WTC11 (cell line): ENCODE measurements at regions not wholly inside any gene's neighbourhood (a gene's known extent, or its start where the extent isn't known, plus 50 kb on each side); places are given as distances from the start of the nearest gene placed in this dataset.

Source experiments
- ATAC-seq: fragments of 200-7000 bp; cut with Tn5 transposase; 2 replicates; pipeline ENCODE4 v1.10.0; 2021; ENCODE audit warnings: mild to moderate bottlenecking, moderate library complexity
- CTCF ChIA-PET: fragments of 300-600 bp; sonication (Branson Sonifier 250); formaldehyde crosslinking; loops from one replicate; lab custom pipeline; 2021; ENCODE audit warnings: antibody characterized with exemption; lab: Charles Lee
- POLR2A ChIA-PET: fragments of 350-600 bp; sonication (Branson Sonifier 250); formaldehyde crosslinking; loops from one replicate; lab custom pipeline; 2021; ENCODE audit warnings: antibody characterized with exemption; lab: Charles Lee
- DNase-seq: peaks from one replicate; pipeline ENCODE4 v3.0.0; 2021; ENCODE audit warnings: low spot score
- H3K27ac Mint-ChIP-seq: 2 replicates; pipeline ENCODE4 v1.8.0; 2021; ENCODE audit warnings: mixed read lengths
- H3K27me3 Mint-ChIP-seq: 2 replicates; pipeline ENCODE4 v1.8.0; 2021; ENCODE audit warnings: low read depth, mild to moderate bottlenecking, moderate library complexity, mixed read lengths
- H3K36me3 Mint-ChIP-seq: 2 replicates; pipeline ENCODE4 v1.8.0; 2021; ENCODE audit warnings: mixed read lengths
- H3K4me1 Mint-ChIP-seq: 2 replicates; pipeline ENCODE4 v1.8.0; 2022; ENCODE audit warnings: mixed read lengths
- H3K4me3 Mint-ChIP-seq: 2 replicates; pipeline ENCODE4 v1.8.0; 2021; ENCODE audit warnings: mild to moderate bottlenecking, moderate library complexity, mixed read lengths
- H3K9me3 Mint-ChIP-seq: 2 replicates; pipeline ENCODE4 v1.8.0; 2021; ENCODE audit warnings: mixed read lengths
- ATF2 ChIP-seq: sonication (generic); formaldehyde crosslinking; IDR thresholded peaks from 2 replicates; pipeline ENCODE4 v1.8.1; 2022; ENCODE audit warnings: low read depth, missing genetic modification reagents, borderline replicate concordance
- E2F4 ChIP-seq: sonication (generic); formaldehyde crosslinking; IDR thresholded peaks from 2 replicates; pipeline ENCODE4 v1.8.1; 2022; ENCODE audit warnings: low read depth, mild to moderate bottlenecking, moderate library complexity, missing genetic modification reagents, borderline replicate concordance
- FOXP1 ChIP-seq: sonication (generic); formaldehyde crosslinking; IDR thresholded peaks from 2 replicates; pipeline ENCODE4 v1.8.0; 2022; ENCODE audit warnings: missing genetic modification reagents, mild to moderate bottlenecking, moderate library complexity, borderline replicate concordance
- GTF2I ChIP-seq: fragments of 250-450 bp; sonication (Bioruptor Pico); conservative IDR thresholded peaks from 2 replicates; pipeline ENCODE4 v1.4.0; 2021; ENCODE audit warnings: mild to moderate bottlenecking
- IRF1 ChIP-seq: sonication (generic); formaldehyde crosslinking; IDR thresholded peaks from 2 replicates; pipeline ENCODE4 v1.8.0; 2023; ENCODE audit warnings: missing genetic modification reagents
- JUN ChIP-seq: sonication (generic); formaldehyde crosslinking; IDR thresholded peaks from 2 replicates; pipeline ENCODE4 v1.8.0; 2023; ENCODE audit warnings: mild to moderate bottlenecking, missing genetic modification reagents
- NR1H2 ChIP-seq: sonication (generic); formaldehyde crosslinking; IDR thresholded peaks from 2 replicates; pipeline ENCODE4 v1.9.0; 2021; ENCODE audit warnings: mild to moderate bottlenecking, moderate library complexity, missing genetic modification reagents
- NR3C1 ChIP-seq: sonication (generic); formaldehyde crosslinking; conservative IDR thresholded peaks from 2 replicates; pipeline ENCODE4 v1.8.1; 2023; ENCODE audit warnings: low read depth, mild to moderate bottlenecking, missing genetic modification reagents
- SMAD3 ChIP-seq: sonication (generic); formaldehyde crosslinking; IDR thresholded peaks from 2 replicates; pipeline ENCODE4 v1.8.0; 2022; ENCODE audit warnings: missing genetic modification reagents, mild to moderate bottlenecking, borderline replicate concordance
- SMAD4 ChIP-seq: sonication (generic); formaldehyde crosslinking; IDR thresholded peaks from 2 replicates; pipeline ENCODE4 v1.8.0; 2022; ENCODE audit warnings: mild to moderate bottlenecking, missing genetic modification reagents
- SOX15 ChIP-seq: fragments of 250-450 bp; sonication (Bioruptor Pico); IDR thresholded peaks from 2 replicates; pipeline ENCODE4 v1.9.0; 2021; ENCODE audit warnings: mild to moderate bottlenecking
- TEAD1 ChIP-seq: sonication (generic); formaldehyde crosslinking; IDR thresholded peaks from 2 replicates; pipeline ENCODE4 v1.8.0; 2022; ENCODE audit warnings: mild to moderate bottlenecking, missing genetic modification reagents
- TP53 ChIP-seq: sonication (generic); formaldehyde crosslinking; IDR thresholded peaks from 2 replicates; pipeline ENCODE4 v1.8.1; 2023; ENCODE audit warnings: mild to moderate bottlenecking, missing genetic modification reagents
- ZNF138 ChIP-seq: sonication (generic); formaldehyde crosslinking; conservative IDR thresholded peaks from 2 replicates; pipeline ENCODE4 v1.8.1; 2022; ENCODE audit warnings: mild to moderate bottlenecking, moderate library complexity, missing genetic modification reagents
- ZNF263 ChIP-seq: sonication (generic); formaldehyde crosslinking; IDR thresholded peaks from 2 replicates; pipeline ENCODE4 v1.8.1; 2022; ENCODE audit warnings: low read depth, mild to moderate bottlenecking, moderate library complexity, missing genetic modification reagents
- ZNF671 ChIP-seq: fragments of 250-450 bp; sonication (Bioruptor Pico); IDR thresholded peaks from 2 replicates; pipeline ENCODE4 v1.8.0; 2021; ENCODE audit warnings: mild to moderate bottlenecking
- TF ChIP-seq, protein P1 (sequence below): sonication (generic); formaldehyde crosslinking; IDR thresholded peaks from 2 replicates; pipeline ENCODE4 v1.8.1; 2023; ENCODE audit warnings: mild to moderate bottlenecking, missing genetic modification reagents
- TF ChIP-seq, protein P2 (sequence below): sonication (generic); formaldehyde crosslinking; IDR thresholded peaks from 2 replicates; pipeline ENCODE4 v1.8.1; 2023; ENCODE audit warnings: mild to moderate bottlenecking, moderate library complexity, missing genetic modification reagents
- TF ChIP-seq, protein P3 (sequence below): fragments of 250-450 bp; sonication (Bioruptor Pico); IDR thresholded peaks from 2 replicates; pipeline ENCODE4 v1.9.0; 2021; ENCODE audit warnings: mild to moderate bottlenecking, borderline replicate concordance

DNA sequence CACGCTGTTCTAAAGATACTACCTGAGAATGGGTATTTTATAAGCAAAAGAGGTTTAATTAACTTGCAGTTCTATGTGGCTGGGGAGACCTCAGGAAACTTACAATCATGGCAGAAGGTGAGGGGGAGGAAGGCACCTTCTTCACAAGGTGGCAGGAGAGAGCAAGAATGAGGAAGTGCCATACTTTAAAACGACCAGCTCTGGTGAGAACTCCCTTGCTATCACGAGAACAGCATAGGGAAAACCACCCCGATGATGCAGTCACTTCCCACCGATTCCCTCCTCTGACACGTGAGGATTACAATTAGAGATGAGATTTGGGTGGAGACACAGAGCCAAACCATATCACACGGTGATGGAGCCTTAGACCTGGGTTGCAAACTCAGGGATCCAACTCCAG lies 317.5 kb upstream of the EEF2KMT start:
- H3K4me1 Mint-ChIP-seq, result peaks cover 3% of the 10 kb centered on the region; the same call in 1 of the 2 replicates
- peak; percentile 87 for ATAC-seq
- TF ChIP-seq TP53 (CRISPR knock-in tag) (no peak), NR3C1 (no peak), NR1H2 (CRISPR knock-in tag) (no peak), TEAD1 (CRISPR knock-in tag) (no peak)
- TF ChIP-seq, protein P1, sequence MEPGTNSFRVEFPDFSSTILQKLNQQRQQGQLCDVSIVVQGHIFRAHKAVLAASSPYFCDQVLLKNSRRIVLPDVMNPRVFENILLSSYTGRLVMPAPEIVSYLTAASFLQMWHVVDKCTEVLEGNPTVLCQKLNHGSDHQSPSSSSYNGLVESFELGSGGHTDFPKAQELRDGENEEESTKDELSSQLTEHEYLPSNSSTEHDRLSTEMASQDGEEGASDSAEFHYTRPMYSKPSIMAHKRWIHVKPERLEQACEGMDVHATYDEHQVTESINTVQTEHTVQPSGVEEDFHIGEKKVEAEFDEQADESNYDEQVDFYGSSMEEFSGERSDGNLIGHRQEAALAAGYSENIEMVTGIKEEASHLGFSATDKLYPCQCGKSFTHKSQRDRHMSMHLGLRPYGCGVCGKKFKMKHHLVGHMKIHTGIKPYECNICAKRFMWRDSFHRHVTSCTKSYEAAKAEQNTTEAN (CRISPR knock-in tag), result no peak
- TF ChIP-seq, protein P2, sequence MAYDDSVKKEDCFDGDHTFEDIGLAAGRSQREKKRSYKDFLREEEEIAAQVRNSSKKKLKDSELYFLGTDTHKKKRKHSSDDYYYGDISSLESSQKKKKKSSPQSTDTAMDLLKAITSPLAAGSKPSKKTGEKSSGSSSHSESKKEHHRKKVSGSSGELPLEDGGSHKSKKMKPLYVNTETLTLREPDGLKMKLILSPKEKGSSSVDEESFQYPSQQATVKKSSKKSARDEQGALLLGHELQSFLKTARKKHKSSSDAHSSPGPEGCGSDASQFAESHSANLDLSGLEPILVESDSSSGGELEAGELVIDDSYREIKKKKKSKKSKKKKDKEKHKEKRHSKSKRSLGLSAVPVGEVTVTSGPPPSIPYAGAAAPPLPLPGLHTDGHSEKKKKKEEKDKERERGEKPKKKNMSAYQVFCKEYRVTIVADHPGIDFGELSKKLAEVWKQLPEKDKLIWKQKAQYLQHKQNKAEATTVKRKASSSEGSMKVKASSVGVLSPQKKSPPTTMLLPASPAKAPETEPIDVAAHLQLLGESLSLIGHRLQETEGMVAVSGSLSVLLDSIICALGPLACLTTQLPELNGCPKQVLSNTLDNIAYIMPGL (CRISPR knock-in tag), result no peak
- no peak overlapping the region for H3K4me3 Mint-ChIP-seq
- H3K27ac Mint-ChIP-seq, result no peak overlapping the region
- ChIA-PET CTCF (interaction anchor here (0.6 to 1.6 kb wide), 12 partner anchors 8 to 201 kb away, joined by 3 to 17 read pairs (median 3); no protein-coding TSS in a partner anchor), POLR2A (no interaction called here)
- peaks cover 23% of the 10 kb centered on the region for H3K36me3 Mint-ChIP-seq
- peaks cover 12% of the 10 kb centered on the region for H3K27me3 Mint-ChIP-seq
- no peak for DNase-seq
- H3K9me3 Mint-ChIP-seq, result peaks cover 54% of the 10 kb centered on the region

DNA sequence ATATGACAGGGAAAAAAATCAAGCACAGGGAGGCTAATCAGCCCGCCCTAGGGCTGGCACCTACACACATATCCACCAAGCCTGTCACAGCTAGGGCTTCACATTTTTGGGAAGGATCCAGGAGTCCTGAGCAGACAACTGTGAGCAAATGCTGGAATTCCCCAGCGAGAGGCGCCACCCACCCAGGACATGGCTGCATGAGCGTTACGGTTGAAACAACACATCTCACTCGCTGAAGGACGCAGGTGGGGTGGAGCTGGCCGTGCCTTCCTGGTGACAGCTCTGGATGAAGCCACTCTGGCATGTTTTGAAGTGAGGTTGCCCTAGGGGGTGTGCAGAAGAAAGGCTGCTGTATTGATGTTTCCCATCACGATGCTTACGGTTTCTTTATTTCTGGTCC lies 315.1 kb upstream of the EEF2KMT start:
- Mint-ChIP-seq H3K4me3 (no peak overlapping the region), H3K36me3 (peaks cover 17% of the 10 kb centered on the region)
- CTCF ChIA-PET, result interaction anchor here (0.6 to 2.8 kb wide), 15 partner anchors 11 to 356 kb away, joined by 3 to 37 read pairs (median 4); no protein-coding TSS in a partner anchor

DNA sequence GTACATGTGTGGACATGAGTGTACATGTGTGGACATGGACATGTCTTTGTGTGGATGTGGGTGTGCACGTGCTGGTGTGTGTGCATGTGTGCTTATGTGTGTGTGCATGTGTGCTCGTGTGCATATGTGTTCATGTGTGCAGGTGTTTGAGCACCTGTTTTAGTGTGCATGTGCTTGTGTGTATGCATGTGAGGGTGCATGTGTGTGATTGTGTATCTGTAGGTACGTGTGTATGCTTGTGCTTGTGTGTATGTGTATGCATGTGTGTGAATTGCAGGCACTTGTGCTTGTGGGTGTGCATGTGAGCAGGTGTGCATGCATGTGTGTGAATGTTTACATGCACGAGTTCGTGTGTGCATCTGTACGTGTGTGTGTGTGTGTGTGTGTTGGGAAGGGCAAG lies 300.6 kb upstream of the EEF2KMT start:
- no peak overlapping the region for H3K4me3 Mint-ChIP-seq
- H3K9me3 Mint-ChIP-seq, result peaks cover 12% of the 10 kb centered on the region
- DNase-seq (no peak), ATAC-seq (no peak)
- ChIA-PET POLR2A (no interaction called here), CTCF (interaction anchor here (0.5 kb wide), 1 partner anchor 8 kb away, joined by 4 read pairs; no protein-coding TSS in a partner anchor)
- H3K36me3 Mint-ChIP-seq, result no peaks in the 10 kb centered on the region
- H3K27me3 Mint-ChIP-seq, result peaks cover 4% of the 10 kb centered on the region
- H3K4me1 Mint-ChIP-seq, result peaks cover 13% of the 10 kb centered on the region
- TF ChIP-seq ZNF263 (CRISPR knock-in tag), result no peak
- TF ChIP-seq ATF2 (CRISPR knock-in tag), result no peak
- no peak for TF ChIP-seq SMAD4 (CRISPR knock-in tag)
- TF ChIP-seq ZNF671 (CRISPR knock-in tag), result no peak
- TF ChIP-seq, protein P3, sequence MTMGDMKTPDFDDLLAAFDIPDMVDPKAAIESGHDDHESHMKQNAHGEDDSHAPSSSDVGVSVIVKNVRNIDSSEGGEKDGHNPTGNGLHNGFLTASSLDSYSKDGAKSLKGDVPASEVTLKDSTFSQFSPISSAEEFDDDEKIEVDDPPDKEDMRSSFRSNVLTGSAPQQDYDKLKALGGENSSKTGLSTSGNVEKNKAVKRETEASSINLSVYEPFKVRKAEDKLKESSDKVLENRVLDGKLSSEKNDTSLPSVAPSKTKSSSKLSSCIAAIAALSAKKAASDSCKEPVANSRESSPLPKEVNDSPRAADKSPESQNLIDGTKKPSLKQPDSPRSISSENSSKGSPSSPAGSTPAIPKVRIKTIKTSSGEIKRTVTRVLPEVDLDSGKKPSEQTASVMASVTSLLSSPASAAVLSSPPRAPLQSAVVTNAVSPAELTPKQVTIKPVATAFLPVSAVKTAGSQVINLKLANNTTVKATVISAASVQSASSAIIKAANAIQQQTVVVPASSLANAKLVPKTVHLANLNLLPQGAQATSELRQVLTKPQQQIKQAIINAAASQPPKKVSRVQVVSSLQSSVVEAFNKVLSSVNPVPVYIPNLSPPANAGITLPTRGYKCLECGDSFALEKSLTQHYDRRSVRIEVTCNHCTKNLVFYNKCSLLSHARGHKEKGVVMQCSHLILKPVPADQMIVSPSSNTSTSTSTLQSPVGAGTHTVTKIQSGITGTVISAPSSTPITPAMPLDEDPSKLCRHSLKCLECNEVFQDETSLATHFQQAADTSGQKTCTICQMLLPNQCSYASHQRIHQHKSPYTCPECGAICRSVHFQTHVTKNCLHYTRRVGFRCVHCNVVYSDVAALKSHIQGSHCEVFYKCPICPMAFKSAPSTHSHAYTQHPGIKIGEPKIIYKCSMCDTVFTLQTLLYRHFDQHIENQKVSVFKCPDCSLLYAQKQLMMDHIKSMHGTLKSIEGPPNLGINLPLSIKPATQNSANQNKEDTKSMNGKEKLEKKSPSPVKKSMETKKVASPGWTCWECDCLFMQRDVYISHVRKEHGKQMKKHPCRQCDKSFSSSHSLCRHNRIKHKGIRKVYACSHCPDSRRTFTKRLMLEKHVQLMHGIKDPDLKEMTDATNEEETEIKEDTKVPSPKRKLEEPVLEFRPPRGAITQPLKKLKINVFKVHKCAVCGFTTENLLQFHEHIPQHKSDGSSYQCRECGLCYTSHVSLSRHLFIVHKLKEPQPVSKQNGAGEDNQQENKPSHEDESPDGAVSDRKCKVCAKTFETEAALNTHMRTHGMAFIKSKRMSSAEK (CRISPR knock-in tag), result no peak
- TF ChIP-seq E2F4 (CRISPR knock-in tag), result no peak
- no peak for TF ChIP-seq FOXP1 (CRISPR knock-in tag)
- no peak for TF ChIP-seq IRF1 (CRISPR knock-in tag)
- no peak overlapping the region for H3K27ac Mint-ChIP-seq

More for the DNA sequence above, 315.1 kb upstream of the EEF2KMT start:
- H3K27ac Mint-ChIP-seq, result no peak overlapping the region
- TF ChIP-seq FOXP1 (CRISPR knock-in tag) (no peak), SOX15 (CRISPR knock-in tag) (no peak), JUN (no peak), SMAD3 (CRISPR knock-in tag) (no peak), ZNF263 (CRISPR knock-in tag) (no peak), SMAD4 (CRISPR knock-in tag) (no peak), ZNF138 (CRISPR knock-in tag) (no peak), GTF2I (no peak), NR1H2 (CRISPR knock-in tag) (no peak)
- H3K27me3 Mint-ChIP-seq, result peaks cover 8% of the 10 kb centered on the region
- peak; percentile 61 for DNase-seq
- peaks cover 3% of the 10 kb centered on the region; the same call in 1 of the 2 replicates for H3K4me1 Mint-ChIP-seq
- POLR2A ChIA-PET, result no interaction called here
- peaks cover 39% of the 10 kb centered on the region for H3K9me3 Mint-ChIP-seq
- peak; percentile 84 for ATAC-seq
